NCI-H2227 treated with DMSO at 0.1 percent for 48 hours (cell line): ENCODE measurements at regions not wholly inside any gene's neighbourhood (a gene's known extent, or its start where the extent isn't known, plus 50 kb on each side); places are given as distances from the start of the nearest gene placed in this dataset.

ENCODE experiments used
- DNase-seq: peaks from one replicate; lab custom pipeline; 2025; lab: John Stamatoyannopoulos, UW

GRCh38 chr2:19809206-19809605 lies 92.6 kb downstream of the TTC32 start:
- DNase-seq, result no peak

GRCh38 chr2:19807866-19808265 lies 93.9 kb downstream of the TTC32 start:
- DNase-seq, result no peak

GRCh38 chr2:19807346-19807745 lies 94.4 kb downstream of the TTC32 start:
- DNase-seq, result no peak

GRCh38 chr2:19806591-19806990 lies 95.2 kb downstream of the TTC32 start:
- DNase-seq, result no peak

- no peak for DNase-seq
Measured at GRCh38 chr2:19806131-19806530, 95.7 kb downstream of the TTC32 start.

GRCh38 chr2:19805266-19805665 lies 96.5 kb downstream of the TTC32 start:
- DNase-seq, result no peak

- DNase-seq, result no peak
Measured at GRCh38 chr2:19804639-19805260, 97.0 kb downstream of the TTC32 start.

- DNase-seq, result no peak
Measured at GRCh38 chr2:19802086-19802841, 99.5 kb downstream of the TTC32 start.

- DNase-seq, result no peak
Measured at GRCh38 chr2:19801367-19802080, 100.3 kb downstream of the TTC32 start.

- no peak for DNase-seq
Measured at GRCh38 chr2:19800796-19801195, 101.0 kb downstream of the TTC32 start.

- DNase-seq, result no peak
Measured at GRCh38 chr2:19799881-19800780, 101.7 kb downstream of the TTC32 start.

GRCh38 chr2:19797871-19798270 lies 103.9 kb downstream of the TTC32 start:
- no peak for DNase-seq

GRCh38 chr2:19797243-19797810 lies 104.5 kb downstream of the TTC32 start:
- DNase-seq, result no peak

GRCh38 chr2:19796035-19796695 lies 105.6 kb downstream of the TTC32 start:
- DNase-seq, result no peak

GRCh38 chr2:19793132-19793750 lies 108.5 kb downstream of the TTC32 start:
- DNase-seq, result no peak

- no peak for DNase-seq
Measured at GRCh38 chr2:19790291-19790690, 111.5 kb downstream of the TTC32 start.

- no peak for DNase-seq
Measured at GRCh38 chr2:19787134-19787533, 114.6 kb downstream of the TTC32 start.

- DNase-seq, result no peak
Measured at GRCh38 chr2:19786408-19787058, 115.2 kb downstream of the TTC32 start.

- no peak for DNase-seq
Measured at GRCh38 chr2:19785867-19786266, 115.9 kb downstream of the TTC32 start.

- no peak for DNase-seq
Measured at GRCh38 chr2:19785447-19785846, 116.3 kb downstream of the TTC32 start.
